ENCODE measurements at regions not wholly inside any gene's neighbourhood (a gene's known extent, or its start where the extent isn't known, plus 50 kb on each side); places are given as distances from the start of the nearest gene placed in this dataset.

DNA sequence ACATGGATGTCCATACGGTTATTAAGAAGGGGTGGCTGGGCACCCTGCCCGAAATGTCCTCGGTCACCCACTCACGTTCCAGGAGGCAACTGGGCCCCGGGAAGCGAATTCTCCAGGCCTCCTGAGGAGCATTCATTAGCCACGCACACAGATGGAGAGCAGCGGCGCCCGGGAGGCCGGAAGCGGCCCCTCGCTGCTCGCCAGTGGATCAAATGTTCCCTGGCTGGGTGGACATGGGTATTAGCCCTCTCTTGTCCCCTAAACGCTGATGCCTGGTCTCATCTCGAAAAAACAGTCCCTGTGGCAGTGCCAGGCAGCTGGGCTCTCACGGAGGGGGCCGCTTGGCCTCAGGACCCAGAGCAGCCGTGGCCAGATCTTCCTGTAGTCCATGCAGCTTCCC, 59.0 kb upstream of the DLK1 start:
- TF ChIP-seq, protein P1, sequence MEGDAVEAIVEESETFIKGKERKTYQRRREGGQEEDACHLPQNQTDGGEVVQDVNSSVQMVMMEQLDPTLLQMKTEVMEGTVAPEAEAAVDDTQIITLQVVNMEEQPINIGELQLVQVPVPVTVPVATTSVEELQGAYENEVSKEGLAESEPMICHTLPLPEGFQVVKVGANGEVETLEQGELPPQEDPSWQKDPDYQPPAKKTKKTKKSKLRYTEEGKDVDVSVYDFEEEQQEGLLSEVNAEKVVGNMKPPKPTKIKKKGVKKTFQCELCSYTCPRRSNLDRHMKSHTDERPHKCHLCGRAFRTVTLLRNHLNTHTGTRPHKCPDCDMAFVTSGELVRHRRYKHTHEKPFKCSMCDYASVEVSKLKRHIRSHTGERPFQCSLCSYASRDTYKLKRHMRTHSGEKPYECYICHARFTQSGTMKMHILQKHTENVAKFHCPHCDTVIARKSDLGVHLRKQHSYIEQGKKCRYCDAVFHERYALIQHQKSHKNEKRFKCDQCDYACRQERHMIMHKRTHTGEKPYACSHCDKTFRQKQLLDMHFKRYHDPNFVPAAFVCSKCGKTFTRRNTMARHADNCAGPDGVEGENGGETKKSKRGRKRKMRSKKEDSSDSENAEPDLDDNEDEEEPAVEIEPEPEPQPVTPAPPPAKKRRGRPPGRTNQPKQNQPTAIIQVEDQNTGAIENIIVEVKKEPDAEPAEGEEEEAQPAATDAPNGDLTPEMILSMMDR (conservative IDR thresholded peaks at IDR 0.05): no peak
- no peak for TF ChIP-seq ZFX (IDR thresholded peaks at IDR 0.05)
